SW 1271 (cell line): ENCODE measurements at regions not wholly inside any gene's neighbourhood (a gene's known extent, or its start where the extent isn't known, plus 50 kb on each side); places are given as distances from the start of the nearest gene placed in this dataset.
"Not testable (repeated sequence)": the region's sequence is repeated elsewhere in the genome, so short reads cannot be mapped to it uniquely, and the experiment has no call there.

Source experiments
- DNase-seq, 2 experiments: peaks; one replicate each; lab custom pipeline; 2025; lab: John Stamatoyannopoulos, UW

DNA sequence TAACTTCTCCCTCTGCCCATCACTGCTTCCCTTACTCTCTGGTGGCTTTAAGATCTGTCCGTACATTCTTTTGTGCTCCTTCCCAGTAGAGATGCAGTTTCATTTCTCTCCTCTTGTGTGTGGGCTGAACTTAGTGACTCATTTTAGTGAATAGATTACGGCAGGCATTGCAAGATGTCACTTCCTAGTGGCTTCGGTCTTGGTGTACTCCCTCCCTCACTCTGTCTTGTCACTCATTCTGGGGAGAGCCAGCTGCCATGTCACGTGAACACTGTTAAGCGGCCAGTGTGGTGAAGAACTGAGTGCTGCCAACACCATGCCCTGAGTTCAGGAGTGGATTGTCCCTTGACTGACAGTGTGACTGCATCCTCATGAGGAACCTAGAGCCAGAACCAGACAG, 115.9 kb downstream of the OTOR start:
- no peak for DNase-seq

DNA sequence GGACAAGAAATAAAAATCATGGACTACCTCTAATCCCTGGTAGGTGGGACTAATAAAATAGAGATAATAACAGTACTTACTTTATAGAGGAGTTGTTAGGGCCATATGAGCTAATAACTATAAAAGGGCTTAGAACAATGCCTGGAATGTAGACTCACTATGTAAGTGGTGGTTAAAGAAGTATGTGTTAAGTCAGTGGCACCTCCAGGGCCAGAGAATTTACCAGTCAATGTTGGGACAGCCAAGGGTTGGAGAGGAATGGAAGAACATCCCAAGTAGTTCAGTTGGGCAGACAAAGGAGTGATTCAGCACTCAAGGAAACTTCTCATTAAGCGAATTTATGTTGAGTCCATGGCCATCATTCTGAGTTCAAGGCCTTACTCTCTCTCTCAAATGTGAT, 116.8 kb downstream of the OTOR start:
- DNase-seq, result no peak

GRCh38 chr20:16865406-16865805, 117.2 kb downstream of the OTOR start:
- DNase-seq, result no peak

DNA sequence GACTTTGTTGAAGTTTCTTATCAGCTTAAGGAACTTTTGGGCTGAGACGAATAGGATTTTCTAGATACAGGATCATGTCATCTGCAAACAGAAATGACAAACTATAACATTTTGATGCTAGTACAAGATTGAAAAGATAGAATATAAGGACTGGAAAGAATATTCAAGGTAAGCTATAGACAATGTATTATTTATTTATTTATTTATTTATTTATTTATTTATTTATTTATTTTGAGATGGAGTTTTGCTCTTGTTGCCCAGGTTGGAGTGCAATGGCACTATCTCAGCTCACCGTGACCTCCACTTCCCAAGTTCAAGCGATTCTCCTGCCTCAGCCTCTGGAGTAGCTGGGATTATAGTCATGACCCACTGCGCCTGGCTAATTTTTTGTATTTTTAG, 125.0 kb downstream of the OTOR start:
- DNase-seq, result not testable (repeated sequence)

GRCh38 chr20:16877053-16877554, 128.9 kb downstream of the OTOR start:
- no peak for DNase-seq

- no peak for DNase-seq
Measured at GRCh38 chr20:16885746-16886145, 137.6 kb downstream of the OTOR start.

DNA sequence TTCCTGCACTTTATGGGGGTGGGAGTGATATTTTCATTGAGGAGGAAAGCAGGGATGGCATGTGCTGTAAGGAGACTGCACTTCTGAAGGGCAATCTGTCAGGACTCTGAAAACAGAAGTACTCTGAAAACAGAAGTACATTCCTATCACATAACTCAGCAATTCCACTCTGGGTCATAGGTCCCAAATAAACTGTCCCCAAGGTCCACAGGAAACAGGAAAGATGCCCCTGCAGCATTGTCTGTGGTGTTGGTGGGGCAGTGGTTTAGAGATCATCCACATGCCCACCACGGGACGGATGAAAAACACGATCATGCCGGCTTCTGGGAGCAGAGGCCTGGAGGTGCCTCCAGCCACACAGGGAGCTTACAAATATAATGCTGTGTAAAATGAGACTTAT, 150.3 kb downstream of the OTOR start:
- DNase-seq, result no peak

DNA sequence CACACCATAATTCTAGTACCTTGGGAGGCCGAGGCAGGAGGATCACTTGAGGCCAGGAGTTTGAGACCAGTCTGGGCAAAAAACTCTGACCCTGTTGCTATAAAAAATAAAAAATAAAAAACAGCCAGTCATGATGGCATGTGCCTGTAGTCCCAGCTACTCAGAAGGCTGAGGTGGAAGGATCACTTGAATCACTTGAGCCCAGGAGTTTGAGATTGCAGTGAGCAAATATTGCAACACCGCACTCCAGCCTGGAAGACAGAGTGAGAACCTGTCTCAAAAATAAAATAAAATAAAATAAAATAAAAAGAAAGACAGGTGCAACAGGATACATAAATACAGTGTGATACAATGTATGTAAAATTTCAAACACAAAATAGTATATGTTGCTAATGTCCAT, 154.5 kb downstream of the OTOR start:
- no peak for DNase-seq

- DNase-seq, result no peak
Measured at GRCh38 chr20:16904751-16905150, 156.6 kb downstream of the OTOR start.

DNA sequence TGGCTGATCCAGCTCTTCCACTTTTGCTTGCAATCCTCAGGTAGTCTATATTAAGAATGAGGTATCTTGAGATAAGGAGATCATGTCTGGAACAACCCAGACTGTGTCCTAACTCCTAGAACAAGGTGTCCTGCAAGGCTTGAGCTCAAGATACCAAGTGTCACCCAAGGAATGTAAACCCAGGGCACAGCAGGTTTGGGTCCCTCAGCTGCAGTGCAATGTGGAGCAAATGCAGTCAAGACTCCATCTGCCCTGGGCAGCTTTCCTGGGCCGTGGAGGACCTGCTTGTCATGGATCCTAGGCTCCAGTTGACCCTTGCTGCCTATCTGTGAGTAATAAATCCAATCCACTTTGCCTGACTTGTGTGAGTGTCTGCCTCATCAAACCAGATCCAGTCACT, 166.1 kb downstream of the OTOR start:
- no peak for DNase-seq

DNA sequence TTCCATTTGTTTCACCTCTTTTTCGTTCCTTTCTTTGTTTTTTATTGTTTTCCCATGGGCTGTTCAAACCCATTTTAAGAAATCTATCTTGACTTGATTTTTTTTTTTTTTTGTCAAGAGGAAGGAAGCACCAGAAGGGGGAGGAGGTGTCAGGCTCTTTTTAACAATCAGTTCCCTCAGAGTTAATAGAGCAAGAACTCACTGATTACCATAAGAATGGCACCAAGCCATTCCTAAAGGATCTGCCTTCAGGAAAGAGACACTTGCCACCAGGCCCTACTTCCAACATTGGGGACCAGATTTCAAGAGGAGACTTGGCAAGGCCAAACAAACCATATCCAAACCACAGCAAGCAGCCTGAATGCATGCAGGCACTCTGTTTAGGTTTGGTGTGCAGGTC, 168.0 kb downstream of the OTOR start:
- no peak for DNase-seq

GRCh38 chr20:16917636-16918035, 169.5 kb downstream of the OTOR start:
- no peak for DNase-seq

- DNase-seq, result no peak
Measured at GRCh38 chr20:16918366-16918765, 170.2 kb downstream of the OTOR start.

DNA sequence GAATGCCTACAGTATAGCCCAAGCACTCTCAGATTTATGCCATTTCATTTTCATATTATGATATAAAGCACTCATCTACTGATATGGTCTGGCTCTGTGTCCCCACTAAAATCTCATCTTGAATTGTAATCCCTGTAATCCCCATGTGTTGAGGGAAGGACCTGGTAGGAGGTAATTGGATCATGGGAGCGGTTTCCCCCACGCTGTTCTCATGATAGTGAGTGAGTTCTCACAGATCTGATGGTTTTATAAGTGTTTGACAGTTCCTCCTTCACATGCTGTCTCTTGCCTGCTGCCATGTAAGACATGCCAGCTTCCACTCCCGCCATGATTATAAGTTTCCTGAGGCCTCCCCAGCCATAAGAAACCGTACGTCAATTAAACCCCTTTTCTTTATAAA, 171.7 kb downstream of the OTOR start:
- DNase-seq, result no peak

DNA sequence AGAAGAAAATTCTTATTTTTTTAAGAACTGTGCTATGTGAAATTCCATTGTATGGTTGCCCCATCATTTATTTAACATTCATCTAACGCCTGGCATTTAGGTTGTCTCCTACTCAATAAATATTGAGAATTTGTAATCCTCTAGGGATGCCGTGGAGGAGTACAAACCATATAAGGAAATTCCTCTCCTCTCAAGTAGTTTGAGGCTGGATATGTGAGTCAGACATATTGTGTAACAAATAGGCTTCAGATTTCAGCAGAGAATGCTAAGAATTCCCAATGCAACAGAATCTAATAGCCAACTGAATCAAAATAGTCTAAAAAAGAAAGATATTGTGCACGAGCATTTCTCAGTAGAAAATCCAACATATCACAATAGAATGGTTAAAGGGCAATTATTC, 174.7 kb downstream of the OTOR start:
- peak in 1 of 2 experiments; percentile 51 for DNase-seq

- no peak for DNase-seq
Measured at GRCh38 chr20:16926626-16927430, 178.7 kb downstream of the OTOR start.

DNA sequence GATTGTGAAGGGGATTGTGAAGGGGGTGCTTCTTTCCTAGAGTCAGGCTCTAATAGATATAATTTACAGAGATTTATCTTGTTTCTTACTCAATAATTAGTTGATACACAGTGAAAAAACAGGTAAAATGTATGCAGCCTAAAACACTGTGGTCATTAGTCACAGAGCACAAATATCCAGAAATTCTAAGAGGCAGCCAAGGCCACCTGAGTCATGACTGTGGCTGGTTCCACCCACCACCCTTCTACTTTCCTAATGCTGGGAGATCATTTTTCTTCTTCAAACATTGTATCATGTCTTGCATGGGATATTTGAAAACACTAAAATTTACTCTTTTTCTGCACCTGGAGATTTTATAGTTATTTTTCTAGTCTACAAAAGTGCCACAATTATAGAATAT, 181.6 kb downstream of the OTOR start:
- no peak for DNase-seq

- no peak for DNase-seq
Measured at GRCh38 chr20:16930656-16931055, 182.5 kb downstream of the OTOR start.

DNA sequence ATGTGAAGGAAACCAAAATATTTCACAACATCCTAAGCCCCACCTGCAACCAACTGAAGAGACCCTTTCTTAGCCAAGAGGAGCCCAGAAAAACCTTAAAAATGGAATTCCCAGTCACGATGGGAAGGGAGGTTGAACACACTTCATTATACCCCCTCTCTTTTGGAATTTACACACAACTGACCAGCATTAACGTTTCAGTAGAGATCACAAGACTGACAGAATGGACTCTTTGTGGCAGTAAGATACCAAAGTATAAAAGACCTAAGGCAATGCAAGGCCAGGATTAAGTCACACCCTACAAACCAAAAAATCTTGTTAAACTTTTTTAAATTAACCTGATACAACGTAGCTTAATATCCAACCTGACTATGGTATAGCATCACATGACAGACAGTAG, 190.9 kb downstream of the OTOR start:
- DNase-seq, result no peak

- no peak for DNase-seq
Measured at GRCh38 chr20:16940701-16941100, 192.5 kb downstream of the OTOR start.

GRCh38 chr20:16942051-16942450, 193.9 kb downstream of the OTOR start:
- DNase-seq, result no peak

- DNase-seq, result no peak
Measured at GRCh38 chr20:16942756-16943155, 194.6 kb downstream of the OTOR start.

DNA sequence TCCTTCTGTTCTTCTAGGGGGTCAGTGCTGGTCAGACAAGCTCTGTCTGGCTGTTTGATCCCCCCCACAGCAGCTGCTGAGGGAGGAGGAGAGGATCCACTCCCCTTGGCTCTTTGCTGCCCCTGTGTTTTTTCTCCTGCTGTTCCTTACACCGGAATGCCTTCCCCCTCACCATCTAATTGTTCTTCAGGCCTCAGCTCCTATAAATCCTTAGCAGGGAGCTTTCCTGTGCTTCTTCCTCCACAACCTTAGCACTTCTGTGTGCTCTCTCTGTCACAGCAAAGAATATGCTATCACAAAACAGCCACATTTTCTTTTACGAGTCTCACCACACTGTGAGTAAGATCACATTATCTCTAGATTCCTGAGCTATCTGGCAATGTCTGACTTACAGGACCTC, 196.6 kb downstream of the OTOR start:
- no peak for DNase-seq

DNA sequence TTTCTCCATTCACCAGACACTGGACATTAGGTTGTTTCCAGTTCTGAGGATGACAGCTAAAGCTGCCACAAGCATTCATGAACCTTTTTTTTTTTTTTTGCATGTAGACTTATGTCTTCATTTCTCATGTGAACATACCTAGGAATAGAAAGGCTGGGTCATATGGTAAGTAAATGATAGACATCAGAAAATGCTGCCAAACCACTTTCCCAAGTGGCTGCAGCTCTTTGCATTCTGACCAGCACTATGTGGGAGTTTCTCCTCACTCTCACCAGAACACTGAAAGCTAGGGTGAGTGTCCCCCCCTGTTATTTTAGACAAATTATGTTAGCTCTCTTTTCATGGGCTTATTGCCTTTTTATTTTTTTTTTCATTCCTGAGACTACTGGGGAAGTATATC, 197.5 kb downstream of the OTOR start:
- DNase-seq, result no peak
